ENCODE measurements at regions not wholly inside any gene's neighbourhood (a gene's known extent, or its start where the extent isn't known, plus 50 kb on each side); places are given as distances from the start of the nearest gene placed in this dataset.
"Not testable (repeated sequence)": the region's sequence is repeated elsewhere in the genome, so short reads cannot be mapped to it uniquely, and the experiment has no call there.

DNA sequence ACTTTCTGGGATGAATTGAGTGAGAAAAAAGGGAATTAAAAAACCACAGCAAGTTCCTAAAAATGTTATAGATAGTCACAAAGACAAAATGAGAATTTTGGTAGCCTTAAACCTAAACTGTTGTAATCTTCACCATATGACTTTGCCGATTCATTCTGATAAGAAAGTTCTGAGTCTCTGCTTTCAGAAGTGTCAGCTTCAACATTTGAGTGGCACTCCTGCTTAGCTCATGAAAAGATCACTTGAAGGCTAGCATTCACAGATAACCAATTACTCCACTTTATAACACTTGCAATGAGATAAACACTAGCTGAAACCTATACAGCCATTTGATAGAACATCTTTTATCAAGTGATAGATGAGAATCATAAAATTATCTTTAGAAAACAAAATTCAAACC is 288.1 kb upstream of the POU1F1 start:
- Histone ChIP-seq H3K4me1 (ENCODE audit: control insufficient read depth, insufficient read depth, low read length) (no peaks in the 10 kb centered on the region), H3K9ac (ENCODE audit: low read depth, low read length) (no peak overlapping the region), H3K36me3 (ENCODE audit: control insufficient read depth, insufficient read depth, low read length) (no peaks in the 10 kb centered on the region), H3K27me3 (ENCODE audit: control insufficient read depth, insufficient read depth, low read length) (no peaks in the 10 kb centered on the region), H3K9me3 (ENCODE audit: control insufficient read depth, insufficient read depth, low read length) (no peaks in the 10 kb centered on the region), H3K4me3 (ENCODE audit: low read depth, low read length) (no peak overlapping the region)

DNA sequence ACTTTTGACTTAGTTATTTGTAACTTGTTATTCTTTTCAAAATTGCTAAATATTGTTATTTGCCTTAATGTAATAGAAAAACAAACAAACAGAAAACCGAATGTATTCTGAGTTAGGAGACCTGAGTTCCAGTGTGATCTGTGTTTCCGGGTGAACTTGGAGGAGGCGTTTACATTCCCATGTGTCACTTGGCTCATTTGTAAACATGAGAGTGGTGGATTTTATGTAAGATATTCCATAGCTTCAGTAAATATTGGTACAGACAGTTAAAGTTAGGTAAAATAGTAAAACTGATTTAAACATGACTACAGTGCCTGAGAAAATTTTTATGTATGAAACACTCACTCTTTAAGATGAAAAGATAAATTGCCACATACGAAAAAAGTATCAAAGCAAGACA is 287.3 kb upstream of the POU1F1 start:
- Histone ChIP-seq H3K36me3 (ENCODE audit: control insufficient read depth, insufficient read depth, low read length) (no peaks in the 10 kb centered on the region), H3K4me3 (ENCODE audit: low read depth, low read length) (no peak overlapping the region), H3K9ac (ENCODE audit: low read depth, low read length) (no peak overlapping the region)

DNA sequence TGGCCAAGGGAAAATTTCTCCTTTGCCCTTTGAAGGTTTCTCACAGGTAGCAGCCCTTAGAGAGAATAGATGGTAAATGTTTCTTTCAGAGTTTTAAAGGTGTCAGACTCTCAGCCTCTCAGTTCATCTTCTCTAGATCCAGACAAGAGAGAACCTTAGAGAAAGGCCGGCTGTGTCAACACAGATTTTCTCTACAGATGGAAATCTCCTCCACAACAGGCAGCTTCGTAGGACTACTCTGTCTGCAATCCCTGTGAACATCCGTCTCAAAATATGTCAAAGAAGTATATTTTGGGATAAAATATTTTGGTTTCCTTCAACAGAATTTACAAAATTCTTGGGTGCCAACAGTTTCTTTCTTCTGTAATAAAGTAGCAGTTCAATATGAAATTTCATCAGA is 282.1 kb upstream of the POU1F1 start:
- no peaks in the 10 kb centered on the region for H3K4me1 ChIP-seq (ENCODE audit: control insufficient read depth, insufficient read depth, low read length)
- no peaks in the 10 kb centered on the region for H3K9me3 ChIP-seq (ENCODE audit: control insufficient read depth, insufficient read depth, low read length)
- H3K9ac ChIP-seq (ENCODE audit: low read depth, low read length) = no peak overlapping the region
- H3K36me3 ChIP-seq (ENCODE audit: control insufficient read depth, insufficient read depth, low read length) = no peaks in the 10 kb centered on the region
- no peaks in the 10 kb centered on the region for H3K27me3 ChIP-seq (ENCODE audit: control insufficient read depth, insufficient read depth, low read length)
- no peak overlapping the region for H3K4me3 ChIP-seq (ENCODE audit: low read depth, low read length)

More for the DNA sequence above, 287.3 kb upstream of the POU1F1 start:
- no peaks in the 10 kb centered on the region for H3K9me3 ChIP-seq (ENCODE audit: control insufficient read depth, insufficient read depth, low read length)
- no peaks in the 10 kb centered on the region for H3K27me3 ChIP-seq (ENCODE audit: control insufficient read depth, insufficient read depth, low read length)
- H3K4me1 ChIP-seq (ENCODE audit: control insufficient read depth, insufficient read depth, low read length) = no peaks in the 10 kb centered on the region

DNA sequence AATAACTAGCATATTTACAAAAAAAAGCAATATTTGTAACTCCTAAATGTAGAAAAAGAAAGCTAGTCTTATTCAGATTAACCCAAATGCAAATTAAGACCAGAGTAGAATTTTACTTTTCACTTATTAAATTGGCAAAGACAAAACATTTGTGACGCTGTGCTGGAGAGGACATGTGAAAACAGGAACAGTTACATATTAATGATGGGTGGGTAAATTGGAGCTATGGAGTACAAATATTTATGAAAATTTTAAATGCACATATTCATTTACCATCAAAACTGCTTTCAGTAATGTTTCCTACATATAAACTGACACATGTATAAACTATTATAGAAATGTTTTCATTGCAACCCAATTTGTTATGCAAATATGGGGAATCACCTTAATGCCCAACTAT is 278.9 kb upstream of the POU1F1 start:
- no peak overlapping the region for H3K4me3 ChIP-seq (ENCODE audit: low read depth, low read length)
- no peaks in the 10 kb centered on the region for H3K9me3 ChIP-seq (ENCODE audit: control insufficient read depth, insufficient read depth, low read length)
- H3K4me1 ChIP-seq (ENCODE audit: control insufficient read depth, insufficient read depth, low read length) = no peaks in the 10 kb centered on the region
- H3K36me3 ChIP-seq (ENCODE audit: control insufficient read depth, insufficient read depth, low read length) = no peaks in the 10 kb centered on the region
- no peak overlapping the region for H3K9ac ChIP-seq (ENCODE audit: low read depth, low read length)
- H3K27me3 ChIP-seq (ENCODE audit: control insufficient read depth, insufficient read depth, low read length) = no peaks in the 10 kb centered on the region

DNA sequence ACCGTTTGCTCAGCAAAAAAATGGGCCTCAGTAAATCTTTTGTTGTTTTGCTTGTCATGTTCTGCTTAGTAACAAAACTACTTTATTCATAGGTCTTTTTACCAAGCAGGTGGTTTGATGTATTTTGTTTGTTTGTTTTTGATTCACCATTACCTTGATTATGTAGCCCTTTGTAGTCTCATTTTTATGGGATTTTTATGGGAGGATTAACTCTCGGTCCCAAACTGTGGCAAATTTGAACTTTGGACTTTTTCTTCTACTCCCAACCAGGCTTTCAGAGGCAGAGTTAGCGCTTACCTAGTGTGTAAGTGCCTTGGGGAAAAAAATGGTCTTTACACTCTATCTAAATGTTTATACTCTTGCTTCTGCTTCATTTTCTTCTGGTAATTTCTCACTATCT is 276.7 kb upstream of the POU1F1 start:
- H3K4me3 ChIP-seq (ENCODE audit: low read depth, low read length) = no peak overlapping the region
- H3K27me3 ChIP-seq (ENCODE audit: control insufficient read depth, insufficient read depth, low read length) = no peaks in the 10 kb centered on the region
- no peak overlapping the region for H3K9ac ChIP-seq (ENCODE audit: low read depth, low read length)
- no peaks in the 10 kb centered on the region for H3K4me1 ChIP-seq (ENCODE audit: control insufficient read depth, insufficient read depth, low read length)
- no peaks in the 10 kb centered on the region for H3K36me3 ChIP-seq (ENCODE audit: control insufficient read depth, insufficient read depth, low read length)
- no peaks in the 10 kb centered on the region for H3K9me3 ChIP-seq (ENCODE audit: control insufficient read depth, insufficient read depth, low read length)

DNA sequence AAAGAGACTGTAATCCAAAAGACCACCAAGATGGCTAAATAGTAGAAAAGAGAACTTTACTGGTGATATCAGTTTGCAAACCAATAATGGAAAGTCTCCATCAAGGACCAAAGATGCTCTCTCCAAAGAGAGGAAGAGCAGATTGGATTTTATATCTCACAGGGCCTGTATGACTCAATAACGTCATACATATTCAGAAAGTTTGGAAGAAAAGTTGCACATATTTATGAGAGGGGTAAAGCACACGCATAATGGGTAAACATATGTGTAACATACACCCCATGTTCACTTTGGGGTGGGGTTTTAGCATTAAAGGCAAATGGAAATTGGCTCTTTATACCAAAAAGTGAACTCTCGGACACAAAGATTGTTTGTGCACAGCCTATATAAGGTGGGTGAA is 274.5 kb upstream of the POU1F1 start:
- Histone ChIP-seq H3K36me3 (ENCODE audit: control insufficient read depth, insufficient read depth, low read length) (no peaks in the 10 kb centered on the region), H3K4me1 (ENCODE audit: control insufficient read depth, insufficient read depth, low read length) (no peaks in the 10 kb centered on the region), H3K9me3 (ENCODE audit: control insufficient read depth, insufficient read depth, low read length) (no peaks in the 10 kb centered on the region), H3K27me3 (ENCODE audit: control insufficient read depth, insufficient read depth, low read length) (no peaks in the 10 kb centered on the region), H3K9ac (ENCODE audit: low read depth, low read length) (no peak overlapping the region), H3K4me3 (ENCODE audit: low read depth, low read length) (no peak overlapping the region)

DNA sequence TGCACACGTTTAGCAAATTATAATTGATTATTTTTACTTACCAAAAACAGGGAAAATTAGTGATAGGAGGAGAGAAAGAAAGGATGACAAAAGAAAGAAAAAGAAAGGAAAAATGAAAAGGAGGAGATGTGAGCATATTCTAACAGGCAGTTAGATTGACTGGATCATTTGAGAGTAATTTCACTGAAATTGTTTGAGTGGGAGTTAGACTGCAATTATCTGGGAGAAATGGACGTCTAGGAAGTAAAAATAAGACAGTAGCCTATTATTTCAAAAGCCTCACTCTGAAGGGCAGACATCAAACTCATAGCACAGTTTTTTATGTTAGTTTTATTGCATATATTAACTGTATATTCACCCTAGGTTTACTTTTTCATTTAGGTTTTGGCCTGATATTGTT is 272.8 kb upstream of the POU1F1 start:
- Histone ChIP-seq H3K4me1 (ENCODE audit: control insufficient read depth, insufficient read depth, low read length) (no peaks in the 10 kb centered on the region), H3K36me3 (ENCODE audit: control insufficient read depth, insufficient read depth, low read length) (no peaks in the 10 kb centered on the region), H3K9me3 (ENCODE audit: control insufficient read depth, insufficient read depth, low read length) (no peaks in the 10 kb centered on the region), H3K27me3 (ENCODE audit: control insufficient read depth, insufficient read depth, low read length) (no peaks in the 10 kb centered on the region), H3K4me3 (ENCODE audit: low read depth, low read length) (no peak overlapping the region), H3K9ac (ENCODE audit: low read depth, low read length) (no peak overlapping the region)

DNA sequence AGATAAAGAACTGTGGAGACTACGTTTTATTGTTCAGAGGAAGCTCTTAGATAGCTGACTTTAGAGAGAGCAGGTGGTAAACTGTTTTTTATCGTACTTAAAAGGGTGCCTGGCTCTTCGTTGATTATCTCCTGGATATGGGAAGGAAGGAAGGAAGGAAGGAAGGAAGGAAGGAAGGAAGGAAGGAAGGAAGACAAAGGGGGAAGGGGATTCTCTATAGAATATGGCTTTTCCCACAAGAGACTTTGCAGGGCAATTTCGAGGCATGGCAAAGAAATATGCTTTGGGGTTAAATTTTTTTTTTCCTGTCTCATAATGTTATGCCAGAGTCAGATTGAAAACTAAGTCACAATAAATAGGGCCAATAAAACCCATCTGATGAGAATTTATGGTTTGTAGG is 271.9 kb upstream of the POU1F1 start:
- Histone ChIP-seq H3K4me3 (ENCODE audit: low read depth, low read length) (no peak overlapping the region), H3K9ac (ENCODE audit: low read depth, low read length) (no peak overlapping the region), H3K4me1 (ENCODE audit: control insufficient read depth, insufficient read depth, low read length) (no peaks in the 10 kb centered on the region), H3K9me3 (ENCODE audit: control insufficient read depth, insufficient read depth, low read length) (no peaks in the 10 kb centered on the region), H3K27me3 (ENCODE audit: control insufficient read depth, insufficient read depth, low read length) (no peaks in the 10 kb centered on the region), H3K36me3 (ENCODE audit: control insufficient read depth, insufficient read depth, low read length) (no peaks in the 10 kb centered on the region)

DNA sequence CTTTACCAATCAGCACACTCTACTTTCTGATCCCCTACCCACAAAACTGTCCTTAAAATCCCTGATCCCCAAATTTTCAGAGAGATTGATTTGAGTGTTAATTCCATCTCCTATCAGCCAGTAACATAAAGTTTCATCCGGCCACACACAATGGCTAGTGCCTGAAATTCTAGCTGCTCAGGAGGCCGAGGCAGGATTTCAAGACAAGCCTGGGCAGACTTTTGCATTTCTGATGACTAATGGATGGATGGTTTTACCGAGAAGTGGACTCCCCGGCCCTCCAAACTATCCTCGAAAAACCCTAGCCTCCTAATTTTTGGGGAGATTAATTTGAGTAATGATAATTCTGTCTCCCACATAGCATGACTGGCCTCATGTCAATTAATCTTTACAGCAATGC is 269.8 kb upstream of the POU1F1 start:
- no peaks in the 10 kb centered on the region for H3K27me3 ChIP-seq (ENCODE audit: control insufficient read depth, insufficient read depth, low read length)
- H3K9me3 ChIP-seq (ENCODE audit: control insufficient read depth, insufficient read depth, low read length) = no peaks in the 10 kb centered on the region
- no peak overlapping the region for H3K9ac ChIP-seq (ENCODE audit: low read depth, low read length)
- no peak overlapping the region for H3K4me3 ChIP-seq (ENCODE audit: low read depth, low read length)
- H3K36me3 ChIP-seq (ENCODE audit: control insufficient read depth, insufficient read depth, low read length) = no peaks in the 10 kb centered on the region
- H3K4me1 ChIP-seq (ENCODE audit: control insufficient read depth, insufficient read depth, low read length) = no peaks in the 10 kb centered on the region

DNA sequence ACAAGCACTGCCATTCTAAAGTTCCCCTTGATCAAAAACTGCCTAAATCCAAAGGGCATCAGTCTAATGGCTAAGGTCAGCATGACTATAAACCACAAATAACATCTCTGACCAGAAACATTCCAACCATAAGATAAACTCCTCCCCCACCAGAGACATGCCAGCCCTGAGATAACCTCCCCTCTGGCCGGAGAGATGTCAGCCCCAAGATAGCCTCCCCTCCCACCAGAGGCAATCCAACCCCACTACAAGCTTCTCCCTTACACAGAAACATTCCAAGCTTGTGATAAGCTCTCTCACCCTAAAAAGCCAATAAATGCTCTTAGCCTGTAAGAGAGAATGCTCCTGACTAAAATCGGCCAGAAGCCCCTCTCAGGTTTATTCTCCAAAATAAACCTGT is 267.0 kb upstream of the POU1F1 start:
- H3K9ac ChIP-seq (ENCODE audit: low read depth, low read length); H3K36me3 ChIP-seq (ENCODE audit: control insufficient read depth, insufficient read depth, low read length); H3K4me1 ChIP-seq (ENCODE audit: control insufficient read depth, insufficient read depth, low read length); H3K9me3 ChIP-seq (ENCODE audit: control insufficient read depth, insufficient read depth, low read length); H3K4me3 ChIP-seq (ENCODE audit: low read depth, low read length); H3K27me3 ChIP-seq (ENCODE audit: control insufficient read depth, insufficient read depth, low read length): not testable (repeated sequence)

DNA sequence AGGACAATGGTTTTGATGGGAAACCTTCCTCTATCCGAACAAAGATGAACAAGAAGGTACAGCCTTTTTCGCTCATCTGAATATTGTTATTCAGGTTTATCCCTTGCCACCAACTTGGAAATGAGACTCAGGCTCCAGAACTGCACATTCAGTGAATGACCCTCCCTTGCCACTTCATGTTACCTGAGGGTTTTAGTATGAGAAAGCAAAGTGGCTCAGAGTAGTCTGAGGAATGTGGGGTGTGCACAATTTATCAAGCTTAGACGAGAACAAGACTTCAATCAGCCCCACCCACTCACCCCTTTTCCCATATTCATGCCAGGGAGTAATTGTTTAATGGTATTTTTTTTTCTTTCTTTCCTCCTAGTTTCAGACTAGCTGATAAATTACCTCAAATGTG is 265.3 kb upstream of the POU1F1 start:
- Histone ChIP-seq H3K4me3 (ENCODE audit: low read depth, low read length) (no peak overlapping the region), H3K4me1 (ENCODE audit: control insufficient read depth, insufficient read depth, low read length) (no peaks in the 10 kb centered on the region)

DNA sequence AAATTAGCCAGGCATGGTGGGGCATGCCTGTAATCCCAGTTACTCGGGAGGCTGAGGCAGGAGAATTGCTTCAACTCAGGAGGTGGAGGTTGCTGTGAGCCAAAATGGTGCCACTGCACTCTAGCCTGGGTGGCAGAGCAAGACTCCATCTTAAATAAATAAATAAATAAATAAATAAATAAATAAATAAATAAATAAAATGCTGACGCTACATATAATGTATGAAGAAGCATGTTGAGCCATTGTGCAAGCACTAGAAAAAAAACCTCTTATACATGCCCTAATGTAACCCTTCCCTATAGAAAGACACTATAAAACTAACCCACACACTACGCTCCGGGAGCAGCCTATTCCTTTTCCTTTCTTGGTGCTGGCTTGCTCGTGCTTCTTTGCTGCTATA is 262.3 kb upstream of the POU1F1 start:
- not testable (repeated sequence) for H3K4me1 ChIP-seq (ENCODE audit: control insufficient read depth, insufficient read depth, low read length); H3K27me3 ChIP-seq (ENCODE audit: control insufficient read depth, insufficient read depth, low read length); H3K9ac ChIP-seq (ENCODE audit: low read depth, low read length); H3K4me3 ChIP-seq (ENCODE audit: low read depth, low read length); H3K9me3 ChIP-seq (ENCODE audit: control insufficient read depth, insufficient read depth, low read length); H3K36me3 ChIP-seq (ENCODE audit: control insufficient read depth, insufficient read depth, low read length)

More for the DNA sequence above, 265.3 kb upstream of the POU1F1 start:
- no peaks in the 10 kb centered on the region for H3K27me3 ChIP-seq (ENCODE audit: control insufficient read depth, insufficient read depth, low read length)
- H3K36me3 ChIP-seq (ENCODE audit: control insufficient read depth, insufficient read depth, low read length) = no peaks in the 10 kb centered on the region
- H3K9ac ChIP-seq (ENCODE audit: low read depth, low read length) = no peak overlapping the region
- H3K9me3 ChIP-seq (ENCODE audit: control insufficient read depth, insufficient read depth, low read length) = no peaks in the 10 kb centered on the region

DNA sequence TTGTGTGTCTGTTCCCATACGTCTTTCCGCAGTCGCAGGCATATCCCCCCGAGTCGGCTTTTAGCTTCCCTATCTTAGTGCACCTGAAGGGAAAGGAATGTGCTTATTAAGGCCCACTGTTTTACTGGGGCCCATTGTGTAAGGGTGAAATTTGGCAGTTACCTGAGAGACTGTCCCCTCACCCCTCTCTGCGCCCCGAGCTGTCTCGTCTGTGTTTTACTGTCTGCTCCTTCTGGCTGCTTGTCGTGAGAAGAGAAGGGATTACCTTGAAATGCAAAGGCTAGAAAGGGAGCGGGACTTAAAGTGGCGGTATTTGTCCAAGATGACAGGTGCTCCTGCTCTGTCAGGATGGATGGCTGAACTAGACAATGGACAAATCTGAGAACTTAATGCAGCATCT is 233.0 kb upstream of the POU1F1 start:
- Histone ChIP-seq H3K9ac (ENCODE audit: low read depth, low read length) (no peak overlapping the region), H3K36me3 (ENCODE audit: control insufficient read depth, insufficient read depth, low read length) (no peaks in the 10 kb centered on the region), H3K4me1 (ENCODE audit: control insufficient read depth, insufficient read depth, low read length) (no peaks in the 10 kb centered on the region), H3K9me3 (ENCODE audit: control insufficient read depth, insufficient read depth, low read length) (no peaks in the 10 kb centered on the region), H3K4me3 (ENCODE audit: low read depth, low read length) (peak overlapping the region; percentile 24), H3K27me3 (ENCODE audit: control insufficient read depth, insufficient read depth, low read length) (no peaks in the 10 kb centered on the region)

Data from iPS-15b (cell line).